ENCODE measurements at regions not wholly inside any gene's neighbourhood (a gene's known extent, or its start where the extent isn't known, plus 50 kb on each side); places are given as distances from the start of the nearest gene placed in this dataset.
"Not testable (repeated sequence)": the region's sequence is repeated elsewhere in the genome, so short reads cannot be mapped to it uniquely, and the experiment has no call there.

GRCh38 chr18:52160636-52161035 lies 179.4 kb upstream of the DCC start:
- Histone ChIP-seq H3K9me2 (replicated peaks; ENCODE audit: control insufficient read depth, low read length) (no peaks in the 10 kb centered on the region), H3K4me3 (ENCODE audit: low read length) (no peak overlapping the region), H3K4me2 (ENCODE audit: low read length) (no peak overlapping the region), H4K20me1 (ENCODE audit: control insufficient read depth, insufficient read depth, low read depth, low read length) (no peaks in the 10 kb centered on the region), H3K36me3 (ENCODE audit: control insufficient read depth, low read length) (no peaks in the 10 kb centered on the region), H3K4me1 (ENCODE audit: control insufficient read depth, low read length) (no peaks in the 10 kb centered on the region), H3K79me2 (ENCODE audit: control insufficient read depth, low read length) (no peaks in the 10 kb centered on the region), H3K9me3 (ENCODE audit: control insufficient read depth, insufficient read depth, low read length) (no peaks in the 10 kb centered on the region), H3F3A (ENCODE audit: control insufficient read depth, insufficient read depth) (no peaks in the 10 kb centered on the region), H3K27me3 (ENCODE audit: control insufficient read depth, low read length) (no peaks in the 10 kb centered on the region), H3K27ac (ENCODE audit: low read depth, low read length) (no peak overlapping the region)
- no peak for TF ChIP-seq EZH2phosphoT487 (IDR thresholded peaks at IDR 0.05; ENCODE audit: borderline replicate concordance, low read length)
- TF ChIP-seq, protein P1, sequence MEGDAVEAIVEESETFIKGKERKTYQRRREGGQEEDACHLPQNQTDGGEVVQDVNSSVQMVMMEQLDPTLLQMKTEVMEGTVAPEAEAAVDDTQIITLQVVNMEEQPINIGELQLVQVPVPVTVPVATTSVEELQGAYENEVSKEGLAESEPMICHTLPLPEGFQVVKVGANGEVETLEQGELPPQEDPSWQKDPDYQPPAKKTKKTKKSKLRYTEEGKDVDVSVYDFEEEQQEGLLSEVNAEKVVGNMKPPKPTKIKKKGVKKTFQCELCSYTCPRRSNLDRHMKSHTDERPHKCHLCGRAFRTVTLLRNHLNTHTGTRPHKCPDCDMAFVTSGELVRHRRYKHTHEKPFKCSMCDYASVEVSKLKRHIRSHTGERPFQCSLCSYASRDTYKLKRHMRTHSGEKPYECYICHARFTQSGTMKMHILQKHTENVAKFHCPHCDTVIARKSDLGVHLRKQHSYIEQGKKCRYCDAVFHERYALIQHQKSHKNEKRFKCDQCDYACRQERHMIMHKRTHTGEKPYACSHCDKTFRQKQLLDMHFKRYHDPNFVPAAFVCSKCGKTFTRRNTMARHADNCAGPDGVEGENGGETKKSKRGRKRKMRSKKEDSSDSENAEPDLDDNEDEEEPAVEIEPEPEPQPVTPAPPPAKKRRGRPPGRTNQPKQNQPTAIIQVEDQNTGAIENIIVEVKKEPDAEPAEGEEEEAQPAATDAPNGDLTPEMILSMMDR (IDR thresholded peaks at IDR 0.05; ENCODE audit: low read depth, low read length, poor library complexity, severe bottlenecking) = no peak

DNA sequence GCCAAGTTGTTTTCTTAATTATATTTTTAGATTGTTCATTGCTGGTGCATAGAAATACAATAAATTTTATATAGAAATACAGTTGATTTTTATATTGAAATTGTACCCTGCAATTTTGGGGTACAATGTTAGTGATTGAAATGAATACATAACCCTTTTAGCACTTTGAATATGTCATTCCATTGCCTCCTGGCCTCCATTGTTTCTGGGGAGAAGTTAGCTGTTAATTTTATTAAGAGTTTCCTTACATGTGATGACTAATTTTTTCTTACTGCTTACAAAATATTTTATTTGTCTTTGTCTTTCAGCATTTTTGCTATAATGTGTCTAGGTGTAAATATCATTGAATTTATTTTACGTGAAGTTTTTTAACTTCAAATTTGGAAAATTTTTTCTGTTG lies 176.5 kb upstream of the DCC start:
- no peak overlapping the region for H3K4me3 ChIP-seq (ENCODE audit: low read length)
- no peak overlapping the region for H3K4me2 ChIP-seq (ENCODE audit: low read length)
- H3K4me1 ChIP-seq (ENCODE audit: control insufficient read depth, low read length) = no peaks in the 10 kb centered on the region
- no peak overlapping the region for H3K27ac ChIP-seq (ENCODE audit: low read depth, low read length)
- TF ChIP-seq, protein P1 (IDR thresholded peaks at IDR 0.05; ENCODE audit: low read depth, low read length, poor library complexity, severe bottlenecking) = no peak
- no peak for TF ChIP-seq EZH2phosphoT487 (IDR thresholded peaks at IDR 0.05; ENCODE audit: borderline replicate concordance, low read length)
- H3K79me2 ChIP-seq (ENCODE audit: control insufficient read depth, low read length) = no peaks in the 10 kb centered on the region
- no peaks in the 10 kb centered on the region for H3K9me2 ChIP-seq (replicated peaks; ENCODE audit: control insufficient read depth, low read length)
- H3K36me3 ChIP-seq (ENCODE audit: control insufficient read depth, low read length) = no peaks in the 10 kb centered on the region
- no peaks in the 10 kb centered on the region for H3F3A ChIP-seq (ENCODE audit: control insufficient read depth, insufficient read depth)
- H3K9me3 ChIP-seq (ENCODE audit: control insufficient read depth, insufficient read depth, low read length) = no peaks in the 10 kb centered on the region
- H3K27me3 ChIP-seq (ENCODE audit: control insufficient read depth, low read length) = no peaks in the 10 kb centered on the region
- no peaks in the 10 kb centered on the region for H4K20me1 ChIP-seq (ENCODE audit: control insufficient read depth, insufficient read depth, low read depth, low read length)

GRCh38 chr18:52168131-52168530 lies 171.9 kb upstream of the DCC start:
- not testable (repeated sequence) for H3K27ac ChIP-seq (ENCODE audit: low read depth, low read length); H4K20me1 ChIP-seq (ENCODE audit: control insufficient read depth, insufficient read depth, low read depth, low read length); H3K9me2 ChIP-seq (replicated peaks; ENCODE audit: control insufficient read depth, low read length); H3K4me2 ChIP-seq (ENCODE audit: low read length); H3K4me3 ChIP-seq (ENCODE audit: low read length); H3K36me3 ChIP-seq (ENCODE audit: control insufficient read depth, low read length); H3K9me3 ChIP-seq (ENCODE audit: control insufficient read depth, insufficient read depth, low read length); H3F3A ChIP-seq (ENCODE audit: control insufficient read depth, insufficient read depth); H3K4me1 ChIP-seq (ENCODE audit: control insufficient read depth, low read length); H3K79me2 ChIP-seq (ENCODE audit: control insufficient read depth, low read length); H3K27me3 ChIP-seq (ENCODE audit: control insufficient read depth, low read length)

DNA sequence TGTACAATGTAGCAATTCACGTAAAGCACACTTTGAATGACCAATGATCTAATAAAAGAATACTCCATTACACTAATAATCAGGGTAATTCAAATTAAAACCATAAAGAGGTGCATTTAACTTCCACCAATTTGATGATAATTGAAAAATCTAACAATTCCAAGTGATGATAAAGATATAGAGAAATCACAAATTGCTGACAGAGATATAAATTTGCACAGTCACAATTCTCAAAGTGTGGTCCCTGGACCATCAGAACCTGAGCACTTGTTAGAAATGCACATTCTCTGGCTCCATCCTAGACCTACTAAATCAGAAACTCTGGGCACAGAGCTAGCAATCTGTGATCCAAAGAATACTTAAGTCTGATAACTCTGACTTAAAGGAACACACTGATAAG lies 165.8 kb upstream of the DCC start:
- no peak for TF ChIP-seq EZH2phosphoT487 (IDR thresholded peaks at IDR 0.05; ENCODE audit: borderline replicate concordance, low read length)
- TF ChIP-seq, protein P1 (IDR thresholded peaks at IDR 0.05; ENCODE audit: low read depth, low read length, poor library complexity, severe bottlenecking) = no peak
- H3K27ac ChIP-seq (ENCODE audit: low read depth, low read length) = no peak overlapping the region
- no peaks in the 10 kb centered on the region for H3K9me2 ChIP-seq (replicated peaks; ENCODE audit: control insufficient read depth, low read length)

More for the DNA sequence above, 165.8 kb upstream of the DCC start:
- no peak overlapping the region for H3K4me3 ChIP-seq (ENCODE audit: low read length)
- no peaks in the 10 kb centered on the region for H3K4me1 ChIP-seq (ENCODE audit: control insufficient read depth, low read length)
- no peaks in the 10 kb centered on the region for H3F3A ChIP-seq (ENCODE audit: control insufficient read depth, insufficient read depth)
- H3K27me3 ChIP-seq (ENCODE audit: control insufficient read depth, low read length) = no peaks in the 10 kb centered on the region
- no peaks in the 10 kb centered on the region for H4K20me1 ChIP-seq (ENCODE audit: control insufficient read depth, insufficient read depth, low read depth, low read length)
- no peaks in the 10 kb centered on the region for H3K36me3 ChIP-seq (ENCODE audit: control insufficient read depth, low read length)
- no peak overlapping the region for H3K4me2 ChIP-seq (ENCODE audit: low read length)
- H3K79me2 ChIP-seq (ENCODE audit: control insufficient read depth, low read length) = no peaks in the 10 kb centered on the region
- H3K9me3 ChIP-seq (ENCODE audit: control insufficient read depth, insufficient read depth, low read length) = no peaks in the 10 kb centered on the region

Data from DOHH2 (cell line).